ENCODE measurements at regions not wholly inside any gene's neighbourhood (a gene's known extent, or its start where the extent isn't known, plus 50 kb on each side); places are given as distances from the start of the nearest gene placed in this dataset.

DNA sequence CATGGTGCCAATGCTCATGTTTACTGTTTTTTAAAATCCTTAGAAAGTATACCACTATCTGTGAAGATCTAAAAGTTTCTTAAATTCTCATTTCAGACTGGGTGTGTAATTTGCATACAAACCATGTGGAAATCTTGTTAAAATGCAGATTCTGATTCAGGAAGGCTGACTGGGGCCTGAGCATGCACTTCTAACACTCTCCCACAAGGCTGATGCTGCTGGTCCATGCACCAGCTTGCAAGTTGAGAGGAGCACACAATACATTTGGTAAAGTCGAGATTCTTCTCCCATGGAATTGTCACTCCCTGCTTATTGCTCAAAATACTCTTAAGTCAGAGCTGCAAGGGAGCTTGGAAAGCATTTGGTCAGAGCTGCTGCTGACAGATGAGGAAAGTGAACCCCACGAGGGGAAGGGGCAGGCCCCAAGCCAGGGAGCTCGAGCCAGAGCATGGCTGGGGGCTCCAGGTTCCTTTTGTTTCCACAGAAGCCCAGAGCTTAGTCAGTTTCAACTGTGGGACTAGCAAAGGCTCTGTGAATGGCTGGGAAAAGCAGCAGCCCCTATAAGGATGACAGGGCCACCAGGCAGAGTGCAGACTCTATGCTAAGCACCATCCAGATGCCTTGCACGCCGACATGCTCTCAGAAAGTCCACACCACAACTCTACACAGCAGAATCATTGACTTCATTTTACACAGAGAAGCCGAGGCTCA is 93.5 kb upstream of the HAND1 start:
- in situ Hi-C loops (cut with HindIII; ENCODE audit: low sequenced_read_pairs) = no loop called here
- TF ChIP-seq, protein P1, sequence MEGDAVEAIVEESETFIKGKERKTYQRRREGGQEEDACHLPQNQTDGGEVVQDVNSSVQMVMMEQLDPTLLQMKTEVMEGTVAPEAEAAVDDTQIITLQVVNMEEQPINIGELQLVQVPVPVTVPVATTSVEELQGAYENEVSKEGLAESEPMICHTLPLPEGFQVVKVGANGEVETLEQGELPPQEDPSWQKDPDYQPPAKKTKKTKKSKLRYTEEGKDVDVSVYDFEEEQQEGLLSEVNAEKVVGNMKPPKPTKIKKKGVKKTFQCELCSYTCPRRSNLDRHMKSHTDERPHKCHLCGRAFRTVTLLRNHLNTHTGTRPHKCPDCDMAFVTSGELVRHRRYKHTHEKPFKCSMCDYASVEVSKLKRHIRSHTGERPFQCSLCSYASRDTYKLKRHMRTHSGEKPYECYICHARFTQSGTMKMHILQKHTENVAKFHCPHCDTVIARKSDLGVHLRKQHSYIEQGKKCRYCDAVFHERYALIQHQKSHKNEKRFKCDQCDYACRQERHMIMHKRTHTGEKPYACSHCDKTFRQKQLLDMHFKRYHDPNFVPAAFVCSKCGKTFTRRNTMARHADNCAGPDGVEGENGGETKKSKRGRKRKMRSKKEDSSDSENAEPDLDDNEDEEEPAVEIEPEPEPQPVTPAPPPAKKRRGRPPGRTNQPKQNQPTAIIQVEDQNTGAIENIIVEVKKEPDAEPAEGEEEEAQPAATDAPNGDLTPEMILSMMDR (IDR thresholded peaks at IDR 0.05; ENCODE audit: low read depth, low read length, missing control alignments) = no peak
- H3K4me3 ChIP-seq (ENCODE audit: low read depth, low read length) = no peak overlapping the region
- DNase-seq (ENCODE audit: low read depth) = no peak

DNA sequence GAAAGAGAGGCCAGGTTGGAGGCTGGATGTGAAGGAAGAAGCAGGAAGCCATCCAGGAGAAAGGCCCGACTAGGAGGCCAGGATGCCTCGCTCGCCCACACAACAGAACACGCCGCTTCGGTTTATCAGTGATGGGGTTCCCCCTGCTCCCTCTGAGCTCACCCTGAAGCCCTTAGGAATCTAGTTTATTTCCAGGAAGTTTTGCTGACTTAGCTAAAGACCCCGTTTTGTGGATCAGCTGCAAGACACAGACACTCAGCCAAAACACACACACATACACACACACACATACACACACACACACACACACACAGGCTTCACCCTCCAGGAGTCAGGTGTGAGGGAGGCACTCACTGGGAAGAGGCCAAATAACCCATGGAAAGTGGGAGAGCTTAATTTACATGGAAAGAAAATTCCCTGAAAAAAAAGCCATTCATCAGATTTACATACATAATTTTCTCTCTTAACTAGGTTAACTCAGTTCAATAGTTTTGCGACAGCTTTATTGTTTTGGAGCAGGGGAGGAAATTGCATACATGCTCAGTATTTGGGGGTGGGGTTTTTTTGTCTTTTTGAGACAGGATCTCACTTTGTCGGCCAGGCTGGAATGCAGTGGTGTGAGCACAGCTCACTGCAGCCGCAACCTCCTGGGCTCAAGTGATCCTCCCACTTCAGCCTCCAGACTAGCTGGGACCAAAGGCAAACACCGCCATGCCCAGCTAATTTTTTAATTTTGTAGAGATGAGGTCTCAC is 92.7 kb upstream of the HAND1 start:
- in situ Hi-C loops (cut with HindIII; ENCODE audit: low sequenced_read_pairs) = no loop called here
- TF ChIP-seq, protein P1 (IDR thresholded peaks at IDR 0.05; ENCODE audit: low read depth, low read length, missing control alignments) = no peak
- DNase-seq (ENCODE audit: low read depth) = no peak
- no peak overlapping the region for H3K4me3 ChIP-seq (ENCODE audit: low read depth, low read length)

DNA sequence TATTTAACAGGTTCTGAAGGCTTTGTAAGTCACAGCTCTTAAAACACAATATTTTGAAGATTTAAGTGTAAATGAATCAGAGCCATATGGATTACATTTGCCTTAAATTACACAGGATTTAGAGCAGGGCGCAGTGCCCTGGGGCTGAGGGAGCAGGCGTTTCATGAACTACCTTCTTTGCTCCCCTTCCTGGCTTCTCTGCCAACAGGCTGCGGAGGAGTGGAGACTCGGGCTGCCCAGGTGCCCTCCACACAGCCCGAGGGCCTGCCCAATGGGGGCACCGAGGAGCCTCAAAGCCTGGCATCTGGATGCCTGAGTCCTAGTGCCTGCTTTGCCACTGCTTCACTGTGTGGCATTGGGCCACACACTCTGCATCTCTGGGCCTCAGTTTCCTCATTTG is 90.6 kb upstream of the HAND1 start:
- no peak overlapping the region for H3K4me3 ChIP-seq (ENCODE audit: low read depth, low read length)
- TF ChIP-seq, protein P1 (IDR thresholded peaks at IDR 0.05; ENCODE audit: low read depth, low read length, missing control alignments) = no peak
- in situ Hi-C loops (cut with HindIII; ENCODE audit: low sequenced_read_pairs) = no loop called here
- no peak for DNase-seq (ENCODE audit: low read depth)

DNA sequence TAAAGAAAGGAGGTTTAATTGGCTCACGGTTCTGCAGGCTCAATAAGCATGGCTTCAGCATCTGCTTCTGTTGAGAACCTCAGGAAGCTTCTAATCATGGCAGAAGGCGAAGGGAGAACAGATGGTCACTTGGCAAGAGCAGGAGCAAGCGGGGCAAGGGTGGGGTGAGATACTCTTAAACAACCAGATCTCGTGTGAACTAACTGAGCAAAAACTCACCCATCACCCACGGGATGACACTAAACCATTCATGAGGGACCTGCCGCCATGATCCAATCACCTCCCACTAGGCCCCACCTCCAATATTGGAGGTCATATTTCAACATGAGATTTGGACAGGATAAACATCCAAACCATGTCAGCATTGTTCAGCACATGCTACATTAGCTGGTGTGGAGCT is 89.1 kb upstream of the HAND1 start:
- TF ChIP-seq, protein P1 (IDR thresholded peaks at IDR 0.05; ENCODE audit: low read depth, low read length, missing control alignments) = no peak
- no peak for DNase-seq (ENCODE audit: low read depth)
- no peak overlapping the region for H3K4me3 ChIP-seq (ENCODE audit: low read depth, low read length)
- in situ Hi-C loops (cut with HindIII; ENCODE audit: low sequenced_read_pairs) = no loop called here

DNA sequence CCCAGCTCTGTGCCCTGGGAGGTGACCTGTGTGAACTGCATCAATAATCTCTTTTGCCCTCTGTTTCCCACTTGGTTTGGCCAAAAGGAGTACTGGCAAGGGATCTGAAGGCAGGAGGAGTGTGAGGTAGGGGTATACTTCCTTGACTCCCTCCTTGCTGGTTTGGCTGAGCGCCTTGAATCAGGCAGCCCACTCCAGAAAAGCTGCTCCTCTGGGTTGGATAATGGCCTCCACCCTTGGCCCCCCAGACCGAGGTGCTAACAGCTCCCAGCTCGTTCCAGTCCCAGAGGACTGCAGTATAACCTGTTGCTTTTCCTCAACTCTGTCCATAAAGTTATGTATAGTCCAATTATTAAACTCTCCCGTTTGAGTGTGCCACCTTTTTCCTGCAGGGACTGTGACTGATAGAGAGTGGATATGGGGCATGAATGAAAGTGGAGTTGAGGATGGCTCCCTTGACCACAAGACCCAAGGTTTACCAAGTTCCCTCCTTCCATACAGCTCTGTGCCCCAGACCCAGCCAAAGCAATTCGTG is 88.2 kb upstream of the HAND1 start:
- in situ Hi-C loops (cut with HindIII; ENCODE audit: low sequenced_read_pairs) = no loop called here
- TF ChIP-seq, protein P1 (IDR thresholded peaks at IDR 0.05; ENCODE audit: low read depth, low read length, missing control alignments) = no peak
- H3K4me3 ChIP-seq (ENCODE audit: low read depth, low read length) = no peak overlapping the region
- no peak for DNase-seq (ENCODE audit: low read depth)

DNA sequence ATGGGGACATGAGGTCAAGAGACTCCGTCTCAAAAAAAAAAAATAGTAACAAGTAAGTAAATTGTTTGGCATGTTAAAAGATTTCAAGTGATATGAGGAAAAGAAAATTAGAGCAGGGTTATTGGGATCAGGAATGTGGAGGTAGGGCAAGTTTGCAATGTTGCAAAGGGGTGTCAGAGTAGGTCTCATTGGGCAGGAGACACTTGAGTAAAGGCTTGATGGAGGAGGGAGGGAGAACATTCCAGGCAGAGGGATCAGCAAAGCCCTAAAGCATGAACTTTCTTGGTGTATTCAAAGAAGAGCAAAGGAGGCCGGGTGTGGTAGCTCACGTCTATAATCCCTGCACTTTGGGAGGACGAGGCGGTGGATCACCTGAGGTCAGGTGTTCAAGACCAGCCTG is 87.1 kb upstream of the HAND1 start:
- no peak overlapping the region for H3K4me3 ChIP-seq (ENCODE audit: low read depth, low read length)
- TF ChIP-seq, protein P1 (IDR thresholded peaks at IDR 0.05; ENCODE audit: low read depth, low read length, missing control alignments) = no peak
- in situ Hi-C loops (cut with HindIII; ENCODE audit: low sequenced_read_pairs) = no loop called here
- DNase-seq (ENCODE audit: low read depth) = no peak

Measured in astrocyte of the cerebellum (primary cell).